ENCODE measurements at regions not wholly inside any gene's neighbourhood (a gene's known extent, or its start where the extent isn't known, plus 50 kb on each side); places are given as distances from the start of the nearest gene placed in this dataset.

- TF ChIP-seq CHD2 (IDR thresholded peaks at IDR 0.05; ENCODE audit: low read depth, low read length) (no peak), USF2 (CRISPR knock-in tag; IDR thresholded peaks at IDR 0.05) (no peak), JUND (IDR thresholded peaks at IDR 0.05; ENCODE audit: borderline replicate concordance, low read depth, low read length) (no peak), JUND (tag; IDR thresholded peaks at IDR 0.05; ENCODE audit: borderline replicate concordance, low read depth, low read length) (no peak), FOSL1 (tag; conservative IDR thresholded peaks at IDR 0.05) (no peak), HMGXB4 (CRISPR knock-in tag; IDR thresholded peaks at IDR 0.05) (no peak), KLF6 (CRISPR knock-in tag; IDR thresholded peaks at IDR 0.05; ENCODE audit: borderline replicate concordance) (no peak), NRF1 (conservative IDR thresholded peaks at IDR 0.05 in 1 of 2, IDR thresholded peaks at IDR 0.05 in 1 of 2) (no peak), SIN3A (IDR thresholded peaks at IDR 0.05; ENCODE audit: borderline replicate concordance in 2 of 2, control insufficient read depth in 1 of 2, low read depth in 2 of 2, low read length in 2 of 2) (no peak), CTCF (IDR thresholded peaks at IDR 0.05 in 2 of 3, conservative IDR thresholded peaks at IDR 0.05 in 1 of 3; ENCODE audit: insufficient read depth in 2 of 3, low read depth in 1 of 3, low read length in 3 of 3) (no peak)
Measured at GRCh38 chr20:24771542-24772061, 177.5 kb upstream of the CST7 start.
